GM19372 (cell line): ENCODE measurements at regions not wholly inside any gene's neighbourhood (a gene's known extent, or its start where the extent isn't known, plus 50 kb on each side); places are given as distances from the start of the nearest gene placed in this dataset.
"Not testable (repeated sequence)": the region's sequence is repeated elsewhere in the genome, so short reads cannot be mapped to it uniquely, and the experiment has no call there.

ENCODE experiments used
- ATAC-seq: cut with Tn5 transposase; IDR thresholded peaks from one replicate; pipeline ENCODE4 v1.9.1; 2021; ENCODE audit warnings: mild to moderate bottlenecking, low read depth, moderate library complexity; ENCODE audit not compliant: unreplicated experiment

- no peak for ATAC-seq
Measured at GRCh38 chr5:142411656-142412425, 87.0 kb upstream of the SPRY4 start.

GRCh38 chr5:142411103-142411502 lies 86.3 kb upstream of the SPRY4 start:
- ATAC-seq = no peak

GRCh38 chr5:142408981-142409481 lies 84.2 kb upstream of the SPRY4 start:
- ATAC-seq = no peak

GRCh38 chr5:142408536-142408935 lies 83.7 kb upstream of the SPRY4 start:
- ATAC-seq = no peak

- no peak for ATAC-seq
Measured at GRCh38 chr5:142405814-142406395, 81.1 kb upstream of the SPRY4 start.

GRCh38 chr5:142405023-142405422 lies 80.2 kb upstream of the SPRY4 start:
- no peak for ATAC-seq

- no peak for ATAC-seq
Measured at GRCh38 chr5:142404046-142404477, 79.2 kb upstream of the SPRY4 start.

GRCh38 chr5:142403583-142403982 lies 78.8 kb upstream of the SPRY4 start:
- ATAC-seq = no peak

GRCh38 chr5:142402752-142403318 lies 78.0 kb upstream of the SPRY4 start:
- ATAC-seq = no peak

GRCh38 chr5:142400415-142400814 lies 75.6 kb upstream of the SPRY4 start:
- ATAC-seq = no peak

GRCh38 chr5:142399891-142400290 lies 75.1 kb upstream of the SPRY4 start:
- no peak for ATAC-seq

- ATAC-seq = no peak
Measured at GRCh38 chr5:142398730-142399055, 73.9 kb upstream of the SPRY4 start.

GRCh38 chr5:142398011-142398729 lies 73.3 kb upstream of the SPRY4 start:
- ATAC-seq = not testable (repeated sequence)

GRCh38 chr5:142397178-142397577 lies 72.4 kb upstream of the SPRY4 start:
- no peak for ATAC-seq

GRCh38 chr5:142396436-142397038 lies 71.7 kb upstream of the SPRY4 start:
- no peak for ATAC-seq

- no peak for ATAC-seq
Measured at GRCh38 chr5:142395334-142395733, 70.5 kb upstream of the SPRY4 start.

- no peak for ATAC-seq
Measured at GRCh38 chr5:142391058-142391845, 66.4 kb upstream of the SPRY4 start.

- ATAC-seq = no peak
Measured at GRCh38 chr5:142390334-142390733, 65.5 kb upstream of the SPRY4 start.

- ATAC-seq = no peak
Measured at GRCh38 chr5:142388696-142389095, 63.9 kb upstream of the SPRY4 start.
